HepG2 (cell line): ENCODE measurements at regions not wholly inside any gene's neighbourhood (a gene's known extent, or its start where the extent isn't known, plus 50 kb on each side); places are given as distances from the start of the nearest gene placed in this dataset.

Source experiments
- ATAC-seq: fragments of 200-7000 bp; cut with Tn5 transposase; 3 replicates; pipeline ENCODE4 v1.9.1; 2020; ENCODE audit warnings: mild to moderate bottlenecking, moderate library complexity
- BruUV-seq: library from RNA; stranded (reverse); fragments of 400-500 nt; replicated peaks from 2 replicates; lab custom pipeline; 2021; lab: Mats Ljungman, UMichigan
- CTCF ChIA-PET: fragments of 300-600 bp; formaldehyde crosslinking; extraction: SDS; loops from one replicate; lab custom pipeline; 2021; ENCODE audit warnings: low total read pairs, inconsistent platforms, low intra/inter-chr PET ratio; lab: Yijun Ruan, JAX
- POLR2A ChIA-PET: fragments of 350-600 bp; sonication (Branson Sonifier 250); formaldehyde crosslinking; loops from one replicate; lab custom pipeline; 2020; ENCODE audit warnings: antibody characterized with exemption, inconsistent platforms; lab: Yijun Ruan, JAX
- DNase-seq: peaks from one replicate; pipeline ENCODE4 v3.0.0-alpha.2; 2015; ENCODE audit warnings: low spot score
- FAIRE-seq: peaks from 3 replicates; lab custom pipeline; 2011; peaks lifted over from hg19 to GRCh38; lab: Jason Lieb, UNC
- H2AFZ ChIP-seq: one replicate; pipeline ENCODE4 v1.6.1; 2011; ENCODE audit warnings: low read length, inconsistent platforms
- H3K27ac ChIP-seq: fragments of 300-600 bp; 3 replicates; pipeline ENCODE4 v1.8.0; 2011; ENCODE audit warnings: mixed run types, mild to moderate bottlenecking, mixed read lengths, low read length, inconsistent platforms; ENCODE audit not compliant: insufficient read depth; ENCODE audit errors: extremely low read length
- H3K27me3 ChIP-seq, 2 experiments: fragments of 200-600 bp in 1 of 2; 2 replicates in 1 of 2; 3 replicates in 1 of 2; pipeline versions ENCODE4 v1.6.0 to v1.8.0; 2011; ENCODE audit warnings: low read length in 2 of 2, mild to moderate bottlenecking in 2 of 2, moderate library complexity in 2 of 2, inconsistent platforms in 1 of 2; ENCODE audit not compliant: insufficient read depth in 2 of 2, control insufficient read depth in 1 of 2
- H3K36me3 ChIP-seq, 2 experiments: fragments of 200-600 bp in 1 of 2; replicated peaks in 1 of 2; 2 replicates in 1 of 2; 3 replicates in 1 of 2; pipeline versions ENCODE4 v1.5.1 to v1.8.0; 2011; ENCODE audit warnings: low read length in 2 of 2, inconsistent platforms in 1 of 2; ENCODE audit not compliant: insufficient read depth in 2 of 2, control insufficient read depth in 1 of 2
- H3K4me1 ChIP-seq: 2 replicates; pipeline ENCODE4 v1.5.1; 2012; ENCODE audit warnings: low read length, inconsistent platforms; ENCODE audit not compliant: insufficient read depth
- H3K4me2 ChIP-seq: 2 replicates; pipeline ENCODE4 v1.6.0; 2011; ENCODE audit warnings: low read depth, low read length, inconsistent platforms
- H3K4me3 ChIP-seq, 3 experiments: fragments of 200-600 bp in 1 of 3; sonication (generic), shearing (Covaris generic) in 1 of 3; replicated peaks in 1 of 3; 2 replicates each; pipeline ENCODE4 v1.5.1; 2011 to 2016; ENCODE audit warnings: low read length in 3 of 3, inconsistent platforms in 2 of 3, low read depth in 2 of 3, mild to moderate bottlenecking in 2 of 3, control low read depth in 1 of 3, mixed read lengths in 1 of 3; ENCODE audit not compliant: insufficient read depth in 1 of 3
- H3K79me2 ChIP-seq: one replicate; pipeline ENCODE4 v1.6.1; 2011; ENCODE audit warnings: low read length, inconsistent platforms; ENCODE audit not compliant: insufficient read depth
- H3K9ac ChIP-seq: 2 replicates; pipeline ENCODE4 v1.6.0; 2011; ENCODE audit warnings: mild to moderate bottlenecking, low read depth, low read length, inconsistent platforms; ENCODE audit not compliant: insufficient read depth
- H3K9me3 ChIP-seq: 2 replicates; pipeline ENCODE4 v1.5.1; 2012; ENCODE audit warnings: mild to moderate bottlenecking, low read length
- H4K20me1 ChIP-seq: 2 replicates; pipeline ENCODE4 v1.6.0; 2011; ENCODE audit warnings: inconsistent platforms, mild to moderate bottlenecking, low read length, moderate library complexity; ENCODE audit not compliant: insufficient read depth
- FLYWCH1 ChIP-seq: sonication (generic); formaldehyde crosslinking; IDR thresholded peaks from 2 replicates; pipeline ENCODE4 v1.8.1; 2023; ENCODE audit warnings: mild to moderate bottlenecking, missing genetic modification reagents
- FOXK2 ChIP-seq: fragments of 450-650 bp; IDR thresholded peaks from 2 replicates; pipeline ENCODE4 v1.6.1; 2016
- RAD21 ChIP-seq: fragments of 450-650 bp; formaldehyde crosslinking; IDR thresholded peaks from 2 replicates; pipeline ENCODE4 v1.5.0; 2020; ENCODE audit warnings: mild to moderate bottlenecking
- ZNF746 ChIP-seq: sonication (generic); formaldehyde crosslinking; IDR thresholded peaks from 2 replicates; pipeline ENCODE4 v1.8.0; 2022; ENCODE audit warnings: mild to moderate bottlenecking, missing genetic modification reagents
- WGBS: methylation state at CpG from one replicate; pipeline ENCODE4 v1.1.6; 2017; ENCODE audit warnings: low lambda C conversion rate; 5-methylcytosine and 5-hydroxymethylcytosine counted together
- in situ Hi-C: cut with HindIII; loops from 2 replicates; pipeline ENCODE4 v1.10.0; 2017; ENCODE audit warnings: low pct_unique_long_range_greater_than_20kb; ENCODE audit not compliant: extremely low pct_ligation_motif_present
- intact Hi-C: fragments of 100-400 bp; cut with micrococcal nuclease; formaldehyde crosslinking; loops from one replicate; pipeline ENCODE4 v1.10.0; 2022; ENCODE audit not compliant: unreplicated experiment
- TF ChIP-seq, protein P1 (sequence below): sonication (generic); IDR thresholded peaks from 2 replicates; pipeline ENCODE4 v1.6.1; 2016; ENCODE audit warnings: low read depth, borderline replicate concordance
- TF ChIP-seq, protein P2 (sequence below): IDR thresholded peaks from 2 replicates; pipeline ENCODE4 v1.6.1; 2016; ENCODE audit warnings: low read depth, borderline replicate concordance
- TF ChIP-seq, protein P3 (sequence below): sonication (generic); formaldehyde crosslinking; IDR thresholded peaks from 2 replicates; pipeline ENCODE4 v1.8.0; 2022; ENCODE audit warnings: mild to moderate bottlenecking, missing genetic modification reagents, borderline replicate concordance
- TF ChIP-seq, protein P4 (sequence below): sonication (generic); formaldehyde crosslinking; conservative IDR thresholded peaks from 2 replicates; pipeline ENCODE4 v1.5.0; 2020; ENCODE audit warnings: missing genetic modification reagents

DNA sequence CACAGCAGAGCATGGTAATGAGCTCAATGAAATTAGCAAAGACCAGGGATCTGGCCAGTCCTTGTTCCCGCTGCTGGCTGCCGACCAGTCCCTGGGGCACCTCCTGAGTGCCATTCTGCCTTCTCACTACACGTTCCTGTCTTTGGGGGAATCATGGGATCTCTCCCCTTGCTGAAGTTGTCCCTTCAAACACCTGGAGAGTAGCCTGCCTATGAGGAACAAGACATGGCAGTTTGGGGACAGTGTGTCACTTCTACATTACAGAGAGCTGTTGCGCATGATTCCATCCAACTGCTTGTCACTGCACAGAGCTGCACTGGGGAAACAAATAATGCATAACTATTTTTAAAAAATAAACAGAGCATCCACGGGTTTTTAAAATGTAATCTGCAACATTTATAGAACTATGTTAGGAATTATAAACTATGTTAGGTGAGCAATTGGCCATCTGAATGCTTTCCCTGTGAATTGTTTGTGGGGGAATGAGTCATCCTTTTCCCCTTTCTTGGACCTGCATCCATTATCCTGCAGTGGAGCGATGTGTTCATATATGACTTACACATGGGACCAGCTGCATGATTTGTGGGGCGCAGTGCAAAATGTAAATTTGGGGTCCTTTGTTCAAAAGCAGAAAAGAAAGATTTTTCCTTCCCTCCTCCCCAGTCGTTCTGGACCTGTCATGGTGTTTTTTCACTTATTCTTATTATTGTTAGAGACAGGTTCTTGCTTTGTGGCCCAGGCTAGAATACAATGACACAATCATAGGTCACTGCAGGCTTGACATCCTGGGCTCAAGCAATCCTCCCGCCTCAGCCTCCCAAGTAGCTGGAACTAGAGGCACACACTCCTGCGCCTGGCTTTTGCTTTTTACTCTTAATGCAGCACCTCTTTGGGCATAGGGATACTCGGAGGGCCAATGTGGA lies 115.0 kb upstream of the TBL1X start:
- no peak overlapping the region for H3K4me3 ChIP-seq
- peaks cover 0 to 3% of the 10 kb centered on the region in 2 experiments; a peak in 1 of 5 replicates for H3K27me3 ChIP-seq
- H3K27ac ChIP-seq = no peak overlapping the region
- DNase-seq = no peak
- no peaks in the 10 kb centered on the region for H3K36me3 ChIP-seq
- no TSS peak for BruUV-seq
- no peaks in the 10 kb centered on the region for H4K20me1 ChIP-seq
- H3K9me3 ChIP-seq = no peaks in the 10 kb centered on the region
- WGBS = 30% methylated on average over 6 of the region's 11 CpGs
- peaks cover 26% of the 10 kb centered on the region for H3K4me1 ChIP-seq
- no peak for ATAC-seq
- in situ Hi-C loops (loop anchor here (10.0 kb wide), 1 partner anchor 105 kb away; no protein-coding TSS in a partner anchor), intact Hi-C loops (no loop called here)
- H3K79me2 ChIP-seq = no peaks in the 10 kb centered on the region
- FAIRE-seq = no peak
- ChIA-PET POLR2A (no interaction called here), CTCF (no interaction called here)
- no peak overlapping the region for H3K4me2 ChIP-seq
- TF ChIP-seq ZNF746 = no peak
- TF ChIP-seq RAD21 = no peak
- TF ChIP-seq, protein P1, sequence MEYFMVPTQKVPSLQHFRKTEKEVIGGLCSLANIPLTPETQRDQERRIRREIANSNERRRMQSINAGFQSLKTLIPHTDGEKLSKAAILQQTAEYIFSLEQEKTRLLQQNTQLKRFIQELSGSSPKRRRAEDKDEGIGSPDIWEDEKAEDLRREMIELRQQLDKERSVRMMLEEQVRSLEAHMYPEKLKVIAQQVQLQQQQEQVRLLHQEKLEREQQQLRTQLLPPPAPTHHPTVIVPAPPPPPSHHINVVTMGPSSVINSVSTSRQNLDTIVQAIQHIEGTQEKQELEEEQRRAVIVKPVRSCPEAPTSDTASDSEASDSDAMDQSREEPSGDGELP = no peak
- no peak for TF ChIP-seq FOXK2
- TF ChIP-seq, protein P2, sequence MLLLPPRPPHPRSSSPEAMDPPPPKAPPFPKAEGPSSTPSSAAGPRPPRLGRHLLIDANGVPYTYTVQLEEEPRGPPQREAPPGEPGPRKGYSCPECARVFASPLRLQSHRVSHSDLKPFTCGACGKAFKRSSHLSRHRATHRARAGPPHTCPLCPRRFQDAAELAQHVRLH = no peak
- no peak for TF ChIP-seq FLYWCH1 (CRISPR knock-in tag)
- TF ChIP-seq, protein P3, sequence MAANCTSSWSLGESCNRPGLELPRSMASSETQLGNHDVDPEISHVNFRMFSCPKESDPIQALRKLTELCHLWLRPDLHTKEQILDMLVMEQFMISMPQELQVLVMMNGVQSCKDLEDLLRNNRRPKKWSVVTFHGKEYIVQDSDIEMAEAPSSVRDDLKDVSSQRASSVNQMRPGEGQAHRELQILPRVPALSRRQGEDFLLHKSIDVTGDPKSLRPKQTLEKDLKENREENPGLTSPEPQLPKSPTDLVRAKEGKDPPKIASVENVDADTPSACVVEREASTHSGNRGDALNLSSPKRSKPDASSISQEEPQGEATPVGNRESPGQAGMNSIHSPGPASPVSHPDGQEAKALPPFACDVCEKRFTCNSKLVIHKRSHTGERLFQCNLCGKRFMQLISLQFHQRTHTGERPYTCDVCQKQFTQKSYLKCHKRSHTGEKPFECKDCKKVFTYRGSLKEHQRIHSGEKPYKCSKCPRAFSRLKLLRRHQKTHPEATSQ (CRISPR knock-in tag) = no peak
- TF ChIP-seq, protein P4, sequence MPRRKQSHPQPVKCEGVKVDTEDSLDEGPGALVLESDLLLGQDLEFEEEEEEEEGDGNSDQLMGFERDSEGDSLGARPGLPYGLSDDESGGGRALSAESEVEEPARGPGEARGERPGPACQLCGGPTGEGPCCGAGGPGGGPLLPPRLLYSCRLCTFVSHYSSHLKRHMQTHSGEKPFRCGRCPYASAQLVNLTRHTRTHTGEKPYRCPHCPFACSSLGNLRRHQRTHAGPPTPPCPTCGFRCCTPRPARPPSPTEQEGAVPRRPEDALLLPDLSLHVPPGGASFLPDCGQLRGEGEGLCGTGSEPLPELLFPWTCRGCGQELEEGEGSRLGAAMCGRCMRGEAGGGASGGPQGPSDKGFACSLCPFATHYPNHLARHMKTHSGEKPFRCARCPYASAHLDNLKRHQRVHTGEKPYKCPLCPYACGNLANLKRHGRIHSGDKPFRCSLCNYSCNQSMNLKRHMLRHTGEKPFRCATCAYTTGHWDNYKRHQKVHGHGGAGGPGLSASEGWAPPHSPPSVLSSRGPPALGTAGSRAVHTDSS = no peak
- no peak overlapping the region for H2AFZ ChIP-seq
- H3K9ac ChIP-seq = no peak overlapping the region
